ENCODE measurements at regions not wholly inside any gene's neighbourhood (a gene's known extent, or its start where the extent isn't known, plus 50 kb on each side); places are given as distances from the start of the nearest gene placed in this dataset.
"Not testable (repeated sequence)": the region's sequence is repeated elsewhere in the genome, so short reads cannot be mapped to it uniquely, and the experiment has no call there.

DNA sequence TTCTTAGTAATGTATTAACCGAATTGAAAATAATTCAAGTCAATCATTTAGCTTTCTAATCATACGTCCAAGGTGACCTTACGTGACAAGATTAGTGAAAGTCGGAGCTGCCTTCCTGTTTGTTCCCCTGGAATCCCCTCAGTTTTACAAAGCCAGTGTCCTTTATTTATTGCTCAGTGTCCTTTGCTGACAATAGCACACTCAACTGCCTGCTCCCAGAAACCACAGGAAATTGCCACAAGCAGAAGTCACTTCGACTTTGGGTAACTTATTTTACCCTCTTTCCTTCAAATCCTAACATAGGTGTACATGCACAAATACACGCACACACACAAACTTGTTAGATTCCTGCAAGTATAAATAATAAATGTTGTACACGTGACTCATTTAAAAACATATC, 1167.7 kb upstream of the ADGRB3 start:
- Histone ChIP-seq H3K4me3 (no peak overlapping the region), H3K4me1 (no peaks in the 10 kb centered on the region), H3K27ac (no peak overlapping the region), H3K4me2 (no peak overlapping the region), H3K9me3 (no peaks in the 10 kb centered on the region)
- DNase-seq (ENCODE audit: low read depth in 1 of 2, low spot score in 1 of 2) (no peak), ATAC-seq (no peak), FAIRE-seq (no peak)
- ChIA-PET CTCF (no interaction called here), POLR2A (no interaction called here)
- TF ChIP-seq ZC3H11A (IDR thresholded peaks at IDR 0.05) (no peak), SREBF2 (IDR thresholded peaks at IDR 0.05) (no peak), PBX3 (IDR thresholded peaks at IDR 0.05) (no peak), NPAS2 (CRISPR knock-in tag; IDR thresholded peaks at IDR 0.05; ENCODE audit: borderline replicate concordance) (no peak), KDM1A (IDR thresholded peaks at IDR 0.05; ENCODE audit: low read depth) (no peak), MAX (IDR thresholded peaks at IDR 0.05) (no peak), CHD4 (IDR thresholded peaks at IDR 0.05; ENCODE audit: borderline replicate concordance) (no peak), HEYL (CRISPR knock-in tag; IDR thresholded peaks at IDR 0.05) (no peak), KDM5A (IDR thresholded peaks at IDR 0.05) (no peak), BHLHE40 (IDR thresholded peaks at IDR 0.05; ENCODE audit: low read depth, low read length) (no peak), HDAC2 (IDR thresholded peaks at IDR 0.05) (no peak), POLR2AphosphoS2 (conservative IDR thresholded peaks at IDR 0.05; ENCODE audit: low read length) (no peak), RFX5 (IDR thresholded peaks at IDR 0.05) (no peak), CEBPB (IDR thresholded peaks at IDR 0.05) (no peak), FOSL2 (IDR thresholded peaks at IDR 0.05) (no peak), FOSL2 (CRISPR knock-in tag; IDR thresholded peaks at IDR 0.05) (no peak)
- WGBS (ENCODE audit: missing lambda C conversion rate) = 45% methylated on average over 7 of the region's 7 CpGs

- H3K9me3 ChIP-seq; FAIRE-seq; H3K4me1 ChIP-seq; H3K4me3 ChIP-seq; POLR2A ChIA-PET; DNase-seq (ENCODE audit: low read depth in 1 of 2, low spot score in 1 of 2); ATAC-seq; H3K4me2 ChIP-seq; H3K27ac ChIP-seq: not testable (repeated sequence)
- WGBS (ENCODE audit: missing lambda C conversion rate) = 88% methylated on average over 1 of the region's 1 CpG
- CTCF ChIA-PET = interaction anchor here (0.8 kb wide), 1 partner anchor 147 kb away, joined by 3 read pairs; no protein-coding TSS in a partner anchor
Measured at GRCh38 chr6:67462725-67463124, 1172.4 kb upstream of the ADGRB3 start.

DNA sequence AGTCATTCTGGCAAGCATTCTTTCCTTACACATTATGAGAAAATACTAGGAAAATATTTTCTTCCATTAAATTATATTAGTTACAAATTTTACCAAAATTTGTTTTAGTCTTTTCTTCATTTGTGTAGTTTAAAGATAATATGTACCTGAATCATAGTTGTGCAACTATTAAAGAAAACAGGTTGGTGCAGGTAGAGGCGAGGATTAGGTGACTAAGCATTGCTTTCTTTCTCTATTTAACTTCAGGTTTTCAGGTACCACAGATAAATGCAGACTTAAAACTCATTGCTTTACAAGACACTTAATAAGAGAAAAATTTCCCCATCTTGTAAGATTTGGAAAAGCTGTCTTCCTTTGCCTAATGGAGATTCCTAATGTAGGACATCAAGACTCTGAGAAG, 1175.5 kb upstream of the ADGRB3 start:
- no peak overlapping the region for H3K4me3 ChIP-seq
- ChIA-PET POLR2A (no interaction called here), CTCF (no interaction called here)
- TF ChIP-seq HOXA7 (CRISPR knock-in tag; IDR thresholded peaks at IDR 0.05) (no peak), TP53 (CRISPR knock-in tag; IDR thresholded peaks at IDR 0.05) (no peak), SREBF2 (IDR thresholded peaks at IDR 0.05) (no peak), KDM5A (IDR thresholded peaks at IDR 0.05) (no peak), RNF2 (IDR thresholded peaks at IDR 0.05; ENCODE audit: borderline replicate concordance, low read depth) (no peak), RARB (CRISPR knock-in tag; IDR thresholded peaks at IDR 0.05) (no peak), HEYL (CRISPR knock-in tag; IDR thresholded peaks at IDR 0.05) (no peak), FOSB (CRISPR knock-in tag; IDR thresholded peaks at IDR 0.05) (no peak), ZNF302 (CRISPR knock-in tag; IDR thresholded peaks at IDR 0.05) (no peak), JUN (IDR thresholded peaks at IDR 0.05) (no peak), RCOR1 (IDR thresholded peaks at IDR 0.05; ENCODE audit: low read depth, low read length) (no peak), CBX2 (IDR thresholded peaks at IDR 0.05; ENCODE audit: borderline replicate concordance, low read depth) (no peak), USF2 (IDR thresholded peaks at IDR 0.05) (no peak), RAD21 (conservative IDR thresholded peaks at IDR 0.05 in 1 of 2, IDR thresholded peaks at IDR 0.05 in 1 of 2) (no peak), CHD4 (IDR thresholded peaks at IDR 0.05; ENCODE audit: borderline replicate concordance) (no peak), HES2 (IDR thresholded peaks at IDR 0.05) (no peak), NR3C1 (IDR thresholded peaks at IDR 0.05) (no peak)
- WGBS (ENCODE audit: missing lambda C conversion rate) = 31% methylated on average over 1 of the region's 1 CpG
- no peak overlapping the region for H3K4me2 ChIP-seq
- no peaks in the 10 kb centered on the region for H3K9me3 ChIP-seq
- ATAC-seq (no peak), DNase-seq (ENCODE audit: low read depth in 1 of 2, low spot score in 1 of 2) (no peak), FAIRE-seq (no peak)
- H3K4me1 ChIP-seq = no peaks in the 10 kb centered on the region
- H3K27ac ChIP-seq = no peak overlapping the region

Data from A549 (cell line).